Anterior cingulate cortex (tissue), 58 donors: ENCODE measurements at regions not wholly inside any gene's neighbourhood (a gene's known extent, or its start where the extent isn't known, plus 50 kb on each side); places are given as distances from the start of the nearest gene placed in this dataset.
"Not testable (repeated sequence)": the region's sequence is repeated elsewhere in the genome, so short reads cannot be mapped to it uniquely, and the experiment has no call there.

ENCODE experiments used
- DNase-seq, 58 donors: peaks; one replicate each; lab custom pipeline; 2025; lab: John Stamatoyannopoulos, UW

GRCh38 chr13:90547272-90547790 lies 800.2 kb upstream of the MIR17HG start:
- no peak for DNase-seq

- DNase-seq: no peak
These were observed 796.2 kb upstream of the MIR17HG start for GRCh38 chr13:90551253-90551652.

GRCh38 chr13:90552702-90553101 lies 794.8 kb upstream of the MIR17HG start:
- DNase-seq: no peak

GRCh38 chr13:90553159-90553558 lies 794.3 kb upstream of the MIR17HG start:
- no peak for DNase-seq

GRCh38 chr13:90557626-90558025 lies 789.9 kb upstream of the MIR17HG start:
- peak in 2 of 58 donors; percentile 10 to 19 for DNase-seq

- no peak for DNase-seq
These were observed 785.0 kb upstream of the MIR17HG start for GRCh38 chr13:90562443-90562842.

- no peak for DNase-seq
These were observed 783.4 kb upstream of the MIR17HG start for GRCh38 chr13:90564096-90564495.

GRCh38 chr13:90564566-90564965 lies 782.9 kb upstream of the MIR17HG start:
- DNase-seq: no peak

GRCh38 chr13:90565985-90566713 lies 781.3 kb upstream of the MIR17HG start:
- no peak for DNase-seq

GRCh38 chr13:90568165-90568564 lies 779.3 kb upstream of the MIR17HG start:
- no peak for DNase-seq

- no peak for DNase-seq
These were observed 771.4 kb upstream of the MIR17HG start for GRCh38 chr13:90576067-90576466.

GRCh38 chr13:90577726-90578125 lies 769.8 kb upstream of the MIR17HG start:
- no peak for DNase-seq

- no peak for DNase-seq
These were observed 762.1 kb upstream of the MIR17HG start for GRCh38 chr13:90585392-90585791.

GRCh38 chr13:90591260-90591926 lies 756.1 kb upstream of the MIR17HG start:
- DNase-seq: no peak

GRCh38 chr13:90591927-90592268 lies 755.6 kb upstream of the MIR17HG start:
- DNase-seq: no peak

- no peak for DNase-seq
These were observed 754.5 kb upstream of the MIR17HG start for GRCh38 chr13:90592943-90593342.

- no peak for DNase-seq
These were observed 752.8 kb upstream of the MIR17HG start for GRCh38 chr13:90594681-90595080.

GRCh38 chr13:90605664-90606063 lies 741.8 kb upstream of the MIR17HG start:
- DNase-seq: no peak

- DNase-seq: not testable (repeated sequence)
These were observed 740.6 kb upstream of the MIR17HG start for GRCh38 chr13:90606921-90607320.

GRCh38 chr13:90612391-90612790 lies 735.1 kb upstream of the MIR17HG start:
- DNase-seq: no peak

GRCh38 chr13:90613076-90613795 lies 734.3 kb upstream of the MIR17HG start:
- DNase-seq: no peak
